ENCODE measurements at regions not wholly inside any gene's neighbourhood (a gene's known extent, or its start where the extent isn't known, plus 50 kb on each side); places are given as distances from the start of the nearest gene placed in this dataset.

GRCh38 chr3:174342171-174342570 lies 517.0 kb upstream of the NAALADL2 start:
- H3K9ac ChIP-seq (ENCODE audit: insufficient read depth, low read length), result no peak overlapping the region
- no peak for TF ChIP-seq EZH2 (IDR thresholded peaks at IDR 0.05; ENCODE audit: low read length, missing control alignments)
- no peak for TF ChIP-seq CTCF (conservative IDR thresholded peaks at IDR 0.05 in 1 of 2, IDR thresholded peaks at IDR 0.05 in 1 of 2; ENCODE audit: low read depth in 1 of 2, low read length in 2 of 2)
- no peaks in the 10 kb centered on the region for H4K20me1 ChIP-seq (ENCODE audit: control insufficient read depth, extremely low read depth, insufficient read depth, low read length)
- no peak overlapping the region for H2AFZ ChIP-seq (ENCODE audit: low read length)
- H3K27me3 ChIP-seq (ENCODE audit: control insufficient read depth, insufficient read depth, low read length), result no peaks in the 10 kb centered on the region
- H3K4me2 ChIP-seq (ENCODE audit: extremely low read depth, insufficient read depth, low read length), result no peak overlapping the region
- DNase-seq (ENCODE audit: low read depth in 2 of 2), result peak in 1 of 2 donors; percentile 19
- H3K4me3 ChIP-seq (replicated peaks in 1 of 4; ENCODE audit: control extremely low read depth in 1 of 4, insufficient read depth in 1 of 4, low read depth in 3 of 4, low read length in 4 of 4), result no peak overlapping the region
- no peaks in the 10 kb centered on the region for H3K9me3 ChIP-seq (ENCODE audit: control insufficient read depth, insufficient read depth, low read depth, low read length)
- no peaks in the 10 kb centered on the region for H3K79me2 ChIP-seq (ENCODE audit: control insufficient read depth, insufficient read depth, low read length)
- H3K4me1 ChIP-seq (ENCODE audit: control insufficient read depth, extremely low read depth, insufficient read depth, low read length), result no peaks in the 10 kb centered on the region
- no peaks in the 10 kb centered on the region for H3K36me3 ChIP-seq (ENCODE audit: control insufficient read depth, insufficient read depth, low read length)
- no peak overlapping the region for H3K27ac ChIP-seq (ENCODE audit: insufficient read depth, low read length)

- no peak overlapping the region for H3K9ac ChIP-seq (ENCODE audit: insufficient read depth, low read length)
Measured at GRCh38 chr3:174342941-174343501, 516.1 kb upstream of the NAALADL2 start.

DNA sequence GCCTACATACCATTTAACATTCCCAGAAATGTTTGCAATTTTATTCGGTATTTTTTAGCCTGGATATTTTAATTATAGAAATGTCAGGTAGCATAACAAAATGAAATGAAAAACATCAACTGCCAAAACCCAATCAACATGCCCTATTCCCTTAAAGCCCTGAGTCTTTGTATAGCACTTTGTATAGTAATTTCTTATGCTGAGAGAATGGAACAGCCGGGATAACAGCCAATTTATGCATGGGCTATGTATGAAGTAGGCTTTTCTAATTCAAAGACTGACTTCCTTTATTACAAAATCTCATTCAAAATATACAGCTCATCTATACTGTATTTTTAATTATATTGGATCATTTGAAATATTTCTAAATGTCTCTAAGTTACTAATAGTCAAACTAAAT lies 513.0 kb upstream of the NAALADL2 start:
- no peak overlapping the region for H3K27ac ChIP-seq (ENCODE audit: insufficient read depth, low read length)
- H3K79me2 ChIP-seq (ENCODE audit: control insufficient read depth, insufficient read depth, low read length), result no peaks in the 10 kb centered on the region
- H3K9me3 ChIP-seq (ENCODE audit: control insufficient read depth, insufficient read depth, low read depth, low read length), result no peaks in the 10 kb centered on the region
- H3K4me3 ChIP-seq (replicated peaks in 1 of 4; ENCODE audit: control extremely low read depth in 1 of 4, insufficient read depth in 1 of 4, low read depth in 3 of 4, low read length in 4 of 4), result no peak overlapping the region
- no peak for DNase-seq (ENCODE audit: low read depth in 2 of 2)
- TF ChIP-seq CTCF (conservative IDR thresholded peaks at IDR 0.05 in 1 of 2, IDR thresholded peaks at IDR 0.05 in 1 of 2; ENCODE audit: low read depth in 1 of 2, low read length in 2 of 2) (no peak), EZH2 (IDR thresholded peaks at IDR 0.05; ENCODE audit: low read length, missing control alignments) (no peak)
- no peaks in the 10 kb centered on the region for H3K27me3 ChIP-seq (ENCODE audit: control insufficient read depth, insufficient read depth, low read length)
- no peak overlapping the region for H2AFZ ChIP-seq (ENCODE audit: low read length)
- H3K36me3 ChIP-seq (ENCODE audit: control insufficient read depth, insufficient read depth, low read length), result no peaks in the 10 kb centered on the region
- H4K20me1 ChIP-seq (ENCODE audit: control insufficient read depth, extremely low read depth, insufficient read depth, low read length), result no peaks in the 10 kb centered on the region
- H3K4me2 ChIP-seq (ENCODE audit: extremely low read depth, insufficient read depth, low read length), result no peak overlapping the region
- no peaks in the 10 kb centered on the region for H3K4me1 ChIP-seq (ENCODE audit: control insufficient read depth, extremely low read depth, insufficient read depth, low read length)
- H3K9ac ChIP-seq (ENCODE audit: insufficient read depth, low read length), result no peak overlapping the region

More at GRCh38 chr3:174342941-174343501, 516.1 kb upstream of the NAALADL2 start:
- H3K4me3 ChIP-seq (replicated peaks in 1 of 4; ENCODE audit: control extremely low read depth in 1 of 4, insufficient read depth in 1 of 4, low read depth in 3 of 4, low read length in 4 of 4), result no peak overlapping the region
- no peaks in the 10 kb centered on the region for H3K9me3 ChIP-seq (ENCODE audit: control insufficient read depth, insufficient read depth, low read depth, low read length)
- no peak overlapping the region for H2AFZ ChIP-seq (ENCODE audit: low read length)
- H3K36me3 ChIP-seq (ENCODE audit: control insufficient read depth, insufficient read depth, low read length), result no peaks in the 10 kb centered on the region
- H4K20me1 ChIP-seq (ENCODE audit: control insufficient read depth, extremely low read depth, insufficient read depth, low read length), result no peaks in the 10 kb centered on the region
- TF ChIP-seq EZH2 (IDR thresholded peaks at IDR 0.05; ENCODE audit: low read length, missing control alignments) (no peak), CTCF (conservative IDR thresholded peaks at IDR 0.05 in 1 of 2, IDR thresholded peaks at IDR 0.05 in 1 of 2; ENCODE audit: low read depth in 1 of 2, low read length in 2 of 2) (no peak)
- no peak overlapping the region for H3K4me2 ChIP-seq (ENCODE audit: extremely low read depth, insufficient read depth, low read length)
- no peaks in the 10 kb centered on the region for H3K4me1 ChIP-seq (ENCODE audit: control insufficient read depth, extremely low read depth, insufficient read depth, low read length)
- peak; percentile 44 to 69 for DNase-seq (ENCODE audit: low read depth in 2 of 2)
- H3K27ac ChIP-seq (ENCODE audit: insufficient read depth, low read length), result no peak overlapping the region
- H3K27me3 ChIP-seq (ENCODE audit: control insufficient read depth, insufficient read depth, low read length), result no peaks in the 10 kb centered on the region
- no peaks in the 10 kb centered on the region for H3K79me2 ChIP-seq (ENCODE audit: control insufficient read depth, insufficient read depth, low read length)

Data from fibroblast of lung (primary cell).